Neural cell (in vitro differentiated cells): ENCODE measurements at regions not wholly inside any gene's neighbourhood (a gene's known extent, or its start where the extent isn't known, plus 50 kb on each side); places are given as distances from the start of the nearest gene placed in this dataset.

ENCODE experiments used
- H2AFZ ChIP-seq: fragments of 200-600, 300-800 bp; sonication (generic), shearing (Covaris generic); 2 replicates; pipeline ENCODE4 v1.6.0; 2014; ENCODE audit warnings: low read depth, mild to moderate bottlenecking, antibody characterized with exemption, low read length, moderate library complexity
- H3F3A ChIP-seq: fragments of 200-600 bp; shearing (Covaris generic); 2 replicates; pipeline ENCODE4 v1.6.1; 2016; ENCODE audit warnings: mild to moderate bottlenecking, moderate library complexity, mixed read lengths, antibody characterized with exemption, low read length; ENCODE audit not compliant: insufficient read depth, poor library complexity, severe bottlenecking
- H3K27ac ChIP-seq: fragments of 200-600, 300-800 bp; sonication (generic), shearing (Covaris generic); 2 replicates; pipeline ENCODE4 v1.5.1; 2014; ENCODE audit warnings: mild to moderate bottlenecking, low read length, moderate library complexity
- H3K27me3 ChIP-seq: fragments of 300-800, 200-600 bp; sonication (generic), shearing (Covaris generic); 2 replicates; pipeline ENCODE4 v1.6.0; 2014; ENCODE audit warnings: mild to moderate bottlenecking, low read depth, low read length, moderate library complexity; ENCODE audit not compliant: insufficient read depth
- H3K36me3 ChIP-seq: fragments of 300-800, 200-600 bp; sonication (generic), shearing (Covaris generic); 2 replicates; pipeline ENCODE4 v1.5.1; 2014; ENCODE audit warnings: mild to moderate bottlenecking, antibody characterized with exemption, low read length, moderate library complexity; ENCODE audit not compliant: insufficient read depth
- H3K4me2 ChIP-seq: fragments of 300-800, 200-600 bp; sonication (generic), shearing (Covaris generic); 2 replicates; pipeline ENCODE4 v1.6.0; 2014; ENCODE audit warnings: mild to moderate bottlenecking, low read length
- H3K4me3 ChIP-seq: fragments of 300-800, 200-600 bp; sonication (generic), shearing (Covaris generic); 2 replicates; pipeline ENCODE4 v1.5.1; 2014; ENCODE audit warnings: mild to moderate bottlenecking, low read length, moderate library complexity
- H3K79me2 ChIP-seq: fragments of 200-600 bp; shearing (Covaris generic); replicated peaks from 2 replicates; pipeline ENCODE4 v1.6.0; 2014; ENCODE audit warnings: mild to moderate bottlenecking, low read length, moderate library complexity; ENCODE audit not compliant: insufficient read depth
- H3K9ac ChIP-seq: fragments of 300-800, 200-600 bp; sonication (generic), shearing (Covaris generic); 2 replicates; pipeline ENCODE4 v1.6.1; 2016; ENCODE audit warnings: mild to moderate bottlenecking, low read length, mixed read lengths
- H3K9me2 ChIP-seq: fragments of 200-600 bp; shearing (Covaris generic); 2 replicates; pipeline ENCODE4 v1.6.1; 2016; ENCODE audit warnings: mild to moderate bottlenecking, low read length, mixed read lengths; ENCODE audit not compliant: insufficient read depth
- H3K9me3 ChIP-seq: fragments of 200-600, 300-800 bp; sonication (generic), shearing (Covaris generic); 2 replicates; pipeline ENCODE4 v1.6.1; 2016; ENCODE audit warnings: mild to moderate bottlenecking, mixed run types, low read length, moderate library complexity, mixed read lengths
- H4K20me1 ChIP-seq: fragments of 200-600 bp; shearing (Covaris generic); 2 replicates; pipeline ENCODE4 v1.6.1; 2016; ENCODE audit warnings: mild to moderate bottlenecking, mixed run types; ENCODE audit not compliant: insufficient read depth
- EP300 ChIP-seq: fragments of 450-650 bp; conservative IDR thresholded peaks from 2 replicates; pipeline ENCODE4 v1.6.1; 2014; ENCODE audit warnings: antibody characterized with exemption, mild to moderate bottlenecking, moderate library complexity; ENCODE audit not compliant: poor library complexity, severe bottlenecking
- EZH2 ChIP-seq: fragments of 200-600, 300-800 bp; shearing (Covaris generic), sonication (generic); IDR thresholded peaks from 2 replicates; pipeline ENCODE4 v1.6.1; 2014; ENCODE audit warnings: antibody characterized with exemption, low read length, borderline replicate concordance, mild to moderate bottlenecking; ENCODE audit not compliant: insufficient read depth, poor library complexity, severe bottlenecking
- MXI1 ChIP-seq: fragments of 450-650 bp; conservative IDR thresholded peaks from 2 replicates; pipeline ENCODE4 v1.6.1; 2014; ENCODE audit warnings: antibody characterized with exemption, mild to moderate bottlenecking; ENCODE audit not compliant: poor library complexity, severe bottlenecking
- POLR2AphosphoS5 ChIP-seq: IDR thresholded peaks from 2 replicates; pipeline ENCODE4 v1.6.1; 2012
- RAD21 ChIP-seq: fragments of 450-650 bp; conservative IDR thresholded peaks from 2 replicates; pipeline ENCODE4 v1.6.1; 2014; ENCODE audit warnings: antibody characterized with exemption, mild to moderate bottlenecking, moderate library complexity
- SMC3 ChIP-seq: fragments of 450-650 bp; conservative IDR thresholded peaks from 2 replicates; pipeline ENCODE4 v1.6.1; 2014; ENCODE audit warnings: antibody characterized with exemption, mild to moderate bottlenecking, moderate library complexity; ENCODE audit not compliant: poor library complexity
- TAF1 ChIP-seq: IDR thresholded peaks from 2 replicates; pipeline ENCODE4 v1.6.1; 2012; ENCODE audit warnings: low read depth
- TF ChIP-seq, protein P1 (sequence below): fragments of 450-650 bp; IDR thresholded peaks from 2 replicates; pipeline ENCODE4 v1.5.1; 2014; ENCODE audit warnings: antibody characterized with exemption, mild to moderate bottlenecking, moderate library complexity; ENCODE audit not compliant: poor library complexity, severe bottlenecking
- TF ChIP-seq, protein P2 (sequence below): IDR thresholded peaks from 2 replicates; pipeline ENCODE4 v1.6.1; 2012; ENCODE audit warnings: borderline replicate concordance

DNA sequence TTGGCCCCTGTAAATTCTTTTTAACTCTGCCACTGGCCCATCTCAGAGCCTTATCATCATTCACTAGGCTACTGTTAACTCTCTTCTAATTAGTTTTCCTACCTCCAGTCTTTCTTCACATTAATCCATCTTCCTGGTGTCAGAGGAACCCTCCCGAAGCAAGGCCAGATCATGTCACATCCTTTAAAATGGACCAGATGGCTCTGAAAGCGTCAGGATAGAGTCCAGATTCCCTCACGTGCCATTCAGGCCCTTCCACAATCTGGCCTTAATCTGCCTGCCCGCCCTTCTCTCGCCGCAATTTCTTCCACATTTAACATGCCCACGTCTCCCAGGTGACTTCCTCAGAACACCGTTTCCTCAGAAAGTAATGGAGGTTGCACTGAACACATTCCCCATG is 86.5 kb downstream of the RFC3 start:
- no peaks in the 10 kb centered on the region for H3K36me3 ChIP-seq
- no peak overlapping the region for H3K27ac ChIP-seq
- no peak overlapping the region for H2AFZ ChIP-seq
- no peaks in the 10 kb centered on the region for H3K27me3 ChIP-seq
- no peaks in the 10 kb centered on the region for H3K9me3 ChIP-seq
- H3K79me2 ChIP-seq = no peaks in the 10 kb centered on the region
- TF ChIP-seq TAF1 = no peak
- TF ChIP-seq, protein P1, sequence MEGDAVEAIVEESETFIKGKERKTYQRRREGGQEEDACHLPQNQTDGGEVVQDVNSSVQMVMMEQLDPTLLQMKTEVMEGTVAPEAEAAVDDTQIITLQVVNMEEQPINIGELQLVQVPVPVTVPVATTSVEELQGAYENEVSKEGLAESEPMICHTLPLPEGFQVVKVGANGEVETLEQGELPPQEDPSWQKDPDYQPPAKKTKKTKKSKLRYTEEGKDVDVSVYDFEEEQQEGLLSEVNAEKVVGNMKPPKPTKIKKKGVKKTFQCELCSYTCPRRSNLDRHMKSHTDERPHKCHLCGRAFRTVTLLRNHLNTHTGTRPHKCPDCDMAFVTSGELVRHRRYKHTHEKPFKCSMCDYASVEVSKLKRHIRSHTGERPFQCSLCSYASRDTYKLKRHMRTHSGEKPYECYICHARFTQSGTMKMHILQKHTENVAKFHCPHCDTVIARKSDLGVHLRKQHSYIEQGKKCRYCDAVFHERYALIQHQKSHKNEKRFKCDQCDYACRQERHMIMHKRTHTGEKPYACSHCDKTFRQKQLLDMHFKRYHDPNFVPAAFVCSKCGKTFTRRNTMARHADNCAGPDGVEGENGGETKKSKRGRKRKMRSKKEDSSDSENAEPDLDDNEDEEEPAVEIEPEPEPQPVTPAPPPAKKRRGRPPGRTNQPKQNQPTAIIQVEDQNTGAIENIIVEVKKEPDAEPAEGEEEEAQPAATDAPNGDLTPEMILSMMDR = no peak
- no peak overlapping the region for H3K4me3 ChIP-seq
- H3K4me2 ChIP-seq = no peak overlapping the region
- no peaks in the 10 kb centered on the region for H4K20me1 ChIP-seq
- H3K9me2 ChIP-seq = no peaks in the 10 kb centered on the region
- no peaks in the 10 kb centered on the region for H3F3A ChIP-seq
- H3K9ac ChIP-seq = no peak overlapping the region

DNA sequence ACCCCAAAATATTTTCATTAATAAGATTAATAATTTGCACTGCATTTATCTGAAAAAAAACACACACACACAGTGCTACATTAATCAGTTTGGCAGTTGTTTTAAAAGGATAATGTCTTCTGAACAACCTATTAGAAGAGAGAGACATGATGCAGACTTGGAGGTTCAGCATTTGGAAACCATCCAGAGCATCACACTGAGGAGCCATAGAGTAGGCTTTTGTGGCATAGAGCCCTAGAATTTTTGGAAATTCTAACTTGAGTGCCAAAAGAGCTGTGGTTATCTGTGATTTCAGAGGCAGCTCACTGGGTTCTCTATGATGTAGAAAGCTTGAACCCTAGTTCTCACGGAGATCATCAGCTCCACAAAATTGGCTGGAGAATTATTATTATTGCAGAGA is 90.2 kb downstream of the RFC3 start:
- Histone ChIP-seq H3K9ac (no peak overlapping the region), H2AFZ (no peak overlapping the region), H3K9me3 (no peaks in the 10 kb centered on the region), H3K36me3 (no peaks in the 10 kb centered on the region), H3K27ac (no peak overlapping the region), H3F3A (no peaks in the 10 kb centered on the region), H3K4me3 (no peak overlapping the region), H4K20me1 (no peaks in the 10 kb centered on the region), H3K4me2 (no peak overlapping the region), H3K79me2 (no peaks in the 10 kb centered on the region), H3K9me2 (no peaks in the 10 kb centered on the region), H3K27me3 (no peaks in the 10 kb centered on the region)
- no peak for TF ChIP-seq EZH2
- no peak for TF ChIP-seq MXI1
- no peak for TF ChIP-seq RAD21
- TF ChIP-seq, protein P1 = no peak
- TF ChIP-seq TAF1 = no peak
- TF ChIP-seq EP300 = no peak
- TF ChIP-seq, protein P2, sequence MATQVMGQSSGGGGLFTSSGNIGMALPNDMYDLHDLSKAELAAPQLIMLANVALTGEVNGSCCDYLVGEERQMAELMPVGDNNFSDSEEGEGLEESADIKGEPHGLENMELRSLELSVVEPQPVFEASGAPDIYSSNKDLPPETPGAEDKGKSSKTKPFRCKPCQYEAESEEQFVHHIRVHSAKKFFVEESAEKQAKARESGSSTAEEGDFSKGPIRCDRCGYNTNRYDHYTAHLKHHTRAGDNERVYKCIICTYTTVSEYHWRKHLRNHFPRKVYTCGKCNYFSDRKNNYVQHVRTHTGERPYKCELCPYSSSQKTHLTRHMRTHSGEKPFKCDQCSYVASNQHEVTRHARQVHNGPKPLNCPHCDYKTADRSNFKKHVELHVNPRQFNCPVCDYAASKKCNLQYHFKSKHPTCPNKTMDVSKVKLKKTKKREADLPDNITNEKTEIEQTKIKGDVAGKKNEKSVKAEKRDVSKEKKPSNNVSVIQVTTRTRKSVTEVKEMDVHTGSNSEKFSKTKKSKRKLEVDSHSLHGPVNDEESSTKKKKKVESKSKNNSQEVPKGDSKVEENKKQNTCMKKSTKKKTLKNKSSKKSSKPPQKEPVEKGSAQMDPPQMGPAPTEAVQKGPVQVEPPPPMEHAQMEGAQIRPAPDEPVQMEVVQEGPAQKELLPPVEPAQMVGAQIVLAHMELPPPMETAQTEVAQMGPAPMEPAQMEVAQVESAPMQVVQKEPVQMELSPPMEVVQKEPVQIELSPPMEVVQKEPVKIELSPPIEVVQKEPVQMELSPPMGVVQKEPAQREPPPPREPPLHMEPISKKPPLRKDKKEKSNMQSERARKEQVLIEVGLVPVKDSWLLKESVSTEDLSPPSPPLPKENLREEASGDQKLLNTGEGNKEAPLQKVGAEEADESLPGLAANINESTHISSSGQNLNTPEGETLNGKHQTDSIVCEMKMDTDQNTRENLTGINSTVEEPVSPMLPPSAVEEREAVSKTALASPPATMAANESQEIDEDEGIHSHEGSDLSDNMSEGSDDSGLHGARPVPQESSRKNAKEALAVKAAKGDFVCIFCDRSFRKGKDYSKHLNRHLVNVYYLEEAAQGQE = no peak
- no peak for TF ChIP-seq SMC3
- no peak for TF ChIP-seq POLR2AphosphoS5
